GM15510 (cell line): ENCODE measurements at regions not wholly inside any gene's neighbourhood (a gene's known extent, or its start where the extent isn't known, plus 50 kb on each side); places are given as distances from the start of the nearest gene placed in this dataset.

Experiments
- POLR2A ChIP-seq: IDR thresholded peaks from 3 replicates; pipeline ENCODE4 v1.6.1; 2011; ENCODE audit warnings: borderline replicate concordance; ENCODE audit not compliant: insufficient read length; ENCODE audit errors: extremely low read depth

GRCh38 chr14:71374989-71375388 is 467.7 kb downstream of the PCNX1 start:
- no peak for TF ChIP-seq POLR2A

- no peak for TF ChIP-seq POLR2A
Observed at GRCh38 chr14:71377099-71377498, 469.8 kb downstream of the PCNX1 start.

- TF ChIP-seq POLR2A, result no peak
Observed at GRCh38 chr14:71380271-71380670, 473.0 kb downstream of the PCNX1 start.

- TF ChIP-seq POLR2A, result no peak
Observed at GRCh38 chr14:71381814-71382213, 474.6 kb downstream of the PCNX1 start.

GRCh38 chr14:71382315-71382714 is 475.1 kb downstream of the PCNX1 start:
- no peak for TF ChIP-seq POLR2A

- TF ChIP-seq POLR2A, result no peak
Observed at GRCh38 chr14:71383510-71383909, 476.3 kb downstream of the PCNX1 start.

- TF ChIP-seq POLR2A, result no peak
Observed at GRCh38 chr14:71384007-71384845, 477.0 kb downstream of the PCNX1 start.

GRCh38 chr14:71387753-71388152 is 480.5 kb downstream of the PCNX1 start:
- no peak for TF ChIP-seq POLR2A

GRCh38 chr14:71388336-71388735 is 481.1 kb downstream of the PCNX1 start:
- no peak for TF ChIP-seq POLR2A

GRCh38 chr14:71388862-71389261 is 481.6 kb downstream of the PCNX1 start:
- no peak for TF ChIP-seq POLR2A

- TF ChIP-seq POLR2A, result no peak
Observed at GRCh38 chr14:71394386-71394785, 487.1 kb downstream of the PCNX1 start.

GRCh38 chr14:71395151-71395604 is 487.9 kb downstream of the PCNX1 start:
- TF ChIP-seq POLR2A, result no peak

GRCh38 chr14:71395636-71396035 is 488.4 kb downstream of the PCNX1 start:
- no peak for TF ChIP-seq POLR2A

GRCh38 chr14:71396050-71396677 is 488.9 kb downstream of the PCNX1 start:
- no peak for TF ChIP-seq POLR2A

GRCh38 chr14:71397371-71397770 is 490.1 kb downstream of the PCNX1 start:
- TF ChIP-seq POLR2A, result no peak

- no peak for TF ChIP-seq POLR2A
Observed at GRCh38 chr14:71398450-71398849, 491.2 kb downstream of the PCNX1 start.

- no peak for TF ChIP-seq POLR2A
Observed at GRCh38 chr14:71399057-71399487, 491.8 kb downstream of the PCNX1 start.

- TF ChIP-seq POLR2A, result no peak
Observed at GRCh38 chr14:71400871-71401321, 493.6 kb downstream of the PCNX1 start.
